ENCODE measurements at regions not wholly inside any gene's neighbourhood (a gene's known extent, or its start where the extent isn't known, plus 50 kb on each side); places are given as distances from the start of the nearest gene placed in this dataset.
A peak's percentile ranks its signal among the peaks of the same experiment; 100 is the strongest.

GRCh38 chr2:57906152-57906732 is 140.4 kb upstream of the VRK2 start:
- in situ Hi-C loops (cut with HindIII; ENCODE audit: low sequenced_read_pairs), result no loop called here
- H3K4me3 ChIP-seq (ENCODE audit: low read depth, low read length), result no peak overlapping the region
- peak; percentile 62 for DNase-seq (ENCODE audit: low read depth, low spot score)
- TF ChIP-seq CTCF (IDR thresholded peaks at IDR 0.05; ENCODE audit: low read depth, low read length), result peak; percentile 87

GRCh38 chr2:57907411-57907810 is 139.2 kb upstream of the VRK2 start:
- no peak overlapping the region for H3K4me3 ChIP-seq (ENCODE audit: low read depth, low read length)
- no peak for DNase-seq (ENCODE audit: low read depth, low spot score)
- in situ Hi-C loops (cut with HindIII; ENCODE audit: low sequenced_read_pairs), result no loop called here
- TF ChIP-seq CTCF (IDR thresholded peaks at IDR 0.05; ENCODE audit: low read depth, low read length), result no peak

- in situ Hi-C loops (cut with HindIII; ENCODE audit: low sequenced_read_pairs), result no loop called here
- no peak overlapping the region for H3K4me3 ChIP-seq (ENCODE audit: low read depth, low read length)
- DNase-seq (ENCODE audit: low read depth, low spot score), result no peak
- TF ChIP-seq CTCF (IDR thresholded peaks at IDR 0.05; ENCODE audit: low read depth, low read length), result no peak
Measured at GRCh38 chr2:57908736-57909161, 137.9 kb upstream of the VRK2 start.

- H3K4me3 ChIP-seq (ENCODE audit: low read depth, low read length), result no peak overlapping the region
- no peak for TF ChIP-seq CTCF (IDR thresholded peaks at IDR 0.05; ENCODE audit: low read depth, low read length)
- DNase-seq (ENCODE audit: low read depth, low spot score), result no peak
- in situ Hi-C loops (cut with HindIII; ENCODE audit: low sequenced_read_pairs), result no loop called here
Measured at GRCh38 chr2:57918126-57918525, 128.5 kb upstream of the VRK2 start.

- no peak overlapping the region for H3K4me3 ChIP-seq (ENCODE audit: low read depth, low read length)
- TF ChIP-seq CTCF (IDR thresholded peaks at IDR 0.05; ENCODE audit: low read depth, low read length), result no peak
- in situ Hi-C loops (cut with HindIII; ENCODE audit: low sequenced_read_pairs), result no loop called here
- DNase-seq (ENCODE audit: low read depth, low spot score), result no peak
Measured at GRCh38 chr2:57920342-57920939, 126.2 kb upstream of the VRK2 start.

- H3K4me3 ChIP-seq (ENCODE audit: low read depth, low read length), result no peak overlapping the region
- TF ChIP-seq CTCF (IDR thresholded peaks at IDR 0.05; ENCODE audit: low read depth, low read length), result no peak
- in situ Hi-C loops (cut with HindIII; ENCODE audit: low sequenced_read_pairs), result no loop called here
- no peak for DNase-seq (ENCODE audit: low read depth, low spot score)
Measured at GRCh38 chr2:57934659-57935058, 111.9 kb upstream of the VRK2 start.

Data from astrocyte of the spinal cord (primary cell).